Endothelial cell of umbilical vein (primary cell): ENCODE measurements at regions not wholly inside any gene's neighbourhood (a gene's known extent, or its start where the extent isn't known, plus 50 kb on each side); places are given as distances from the start of the nearest gene placed in this dataset.

Experiments
- BruUV-seq: library from RNA; stranded (reverse); fragments of 400-500 nt; replicated peaks from 2 replicates; lab custom pipeline; 2021; lab: Mats Ljungman, UMichigan
- CTCF ChIA-PET: fragments of 300-600, 350-600 bp; sonication (Branson Sonifier 250); formaldehyde crosslinking; loops from one replicate; lab custom pipeline; 2021; ENCODE audit warnings: antibody characterized with exemption, inconsistent platforms; lab: Charles Lee
- POLR2A ChIA-PET: fragments of 300-600, 350-600 bp; sonication (Branson Sonifier 250); formaldehyde crosslinking; loops from one replicate; lab custom pipeline; 2021; ENCODE audit warnings: antibody characterized with exemption, inconsistent platforms; lab: Charles Lee
- DNase-seq: peaks from one replicate; pipeline ENCODE4 v3.0.0-alpha.2; 2011; ENCODE audit warnings: low read depth, low spot score
- FAIRE-seq: peaks from 2 replicates; lab custom pipeline; 2011; peaks lifted over from hg19 to GRCh38; lab: Jason Lieb, UNC
- H2AFZ ChIP-seq: 2 replicates; pipeline ENCODE4 v1.6.0; 2012; ENCODE audit warnings: low read depth, low read length, control low read depth, inconsistent platforms
- H3K27ac ChIP-seq: 2 replicates; pipeline ENCODE4 v1.5.1; 2011; ENCODE audit warnings: low read depth, mild to moderate bottlenecking, control low read depth, low read length, moderate library complexity; ENCODE audit not compliant: insufficient read depth
- H3K27me3 ChIP-seq, 2 experiments: 2 replicates each; pipeline versions ENCODE4 v1.6.0 to v1.6.1; 2011; ENCODE audit warnings: low read length in 2 of 2, mixed read lengths in 1 of 2; ENCODE audit not compliant: control insufficient read depth in 2 of 2, insufficient read depth in 2 of 2
- H3K36me3 ChIP-seq, 2 experiments: 2 replicates in 1 of 2; 3 replicates in 1 of 2; pipeline ENCODE4 v1.5.1; 2011; ENCODE audit warnings: low read length in 2 of 2, mild to moderate bottlenecking in 1 of 2, moderate library complexity in 1 of 2; ENCODE audit not compliant: control insufficient read depth in 2 of 2, insufficient read depth in 2 of 2; ENCODE audit errors: extremely low read depth in 1 of 2
- H3K4me1 ChIP-seq: 3 replicates; pipeline ENCODE4 v1.5.1; 2011; ENCODE audit warnings: mild to moderate bottlenecking, low read length; ENCODE audit not compliant: control insufficient read depth, insufficient read depth; ENCODE audit errors: extremely low read depth
- H3K4me2 ChIP-seq: 2 replicates; pipeline ENCODE4 v1.6.1; 2011; ENCODE audit warnings: low read length, control low read depth, mixed read lengths; ENCODE audit not compliant: insufficient read depth
- H3K4me3 ChIP-seq, 3 experiments: fragments of 200-600 bp in 1 of 3; sonication (generic), shearing (Covaris generic) in 1 of 3; replicated peaks in 1 of 3; 2 replicates each; pipeline ENCODE4 v1.5.1; 2011 to 2016; ENCODE audit warnings: control low read depth in 3 of 3, low read length in 3 of 3, mild to moderate bottlenecking in 2 of 3, inconsistent platforms in 1 of 3, low read depth in 1 of 3, moderate library complexity in 1 of 3; ENCODE audit not compliant: insufficient read depth in 1 of 3
- H3K79me2 ChIP-seq: 2 replicates; pipeline ENCODE4 v1.6.0; 2012; ENCODE audit warnings: low read length, inconsistent platforms; ENCODE audit not compliant: control insufficient read depth, insufficient read depth
- H3K9ac ChIP-seq: replicated peaks from 2 replicates; pipeline ENCODE3; 2011; ENCODE audit warnings: low read length, control low read depth; ENCODE audit not compliant: insufficient read depth; ENCODE audit errors: extremely low read depth
- H3K9me1 ChIP-seq: replicated peaks from 3 replicates; pipeline ENCODE4 v1.6.0; 2011; ENCODE audit warnings: mild to moderate bottlenecking, low read length; ENCODE audit not compliant: control insufficient read depth, insufficient read depth; ENCODE audit errors: extremely low read depth
- H3K9me3 ChIP-seq: replicated peaks from 2 replicates; pipeline ENCODE4 v1.5.1; 2012; ENCODE audit warnings: low read length, inconsistent platforms; ENCODE audit not compliant: control insufficient read depth, insufficient read depth
- H4K20me1 ChIP-seq: replicated peaks from 2 replicates; pipeline ENCODE3; 2011; ENCODE audit warnings: mild to moderate bottlenecking, low read length; ENCODE audit not compliant: control insufficient read depth, insufficient read depth; ENCODE audit errors: extremely low read depth
- EZH2 ChIP-seq: IDR thresholded peaks from 2 replicates; pipeline ENCODE4 v1.6.1; 2012; ENCODE audit warnings: borderline replicate concordance, low read depth, mild to moderate bottlenecking, moderate library complexity, low read length, inconsistent platforms; ENCODE audit not compliant: severe bottlenecking
- FOS ChIP-seq: IDR thresholded peaks from 2 replicates; pipeline ENCODE4 v1.6.1; 2011; ENCODE audit warnings: mild to moderate bottlenecking, low read length, moderate library complexity, borderline replicate concordance; ENCODE audit not compliant: insufficient read depth
- GATA2 ChIP-seq: IDR thresholded peaks from 2 replicates; pipeline ENCODE4 v1.7.0; 2011; ENCODE audit warnings: low read depth, mild to moderate bottlenecking, moderate library complexity, mixed read lengths, low read length; ENCODE audit not compliant: insufficient read length, insufficient read depth
- JUN ChIP-seq: IDR thresholded peaks from 2 replicates; pipeline ENCODE4 v1.6.1; 2011; ENCODE audit warnings: borderline replicate concordance, low read depth; ENCODE audit not compliant: insufficient read length, insufficient read depth
- MAX ChIP-seq: IDR thresholded peaks from 2 replicates; pipeline ENCODE4 v1.6.1; 2011; ENCODE audit not compliant: insufficient read depth, insufficient read length
- MYC ChIP-seq: IDR thresholded peaks from one replicate; pipeline ENCODE4 v1.6.1; 2011; ENCODE audit warnings: mild to moderate bottlenecking, low read depth, low read length
- POLR2A ChIP-seq: IDR thresholded peaks from 2 replicates; pipeline ENCODE4 v1.6.1; 2012; ENCODE audit warnings: low read depth, mild to moderate bottlenecking, control low read depth, low read length
- POLR2AphosphoS5 ChIP-seq: IDR thresholded peaks from 2 replicates; pipeline ENCODE4 v1.6.1; 2012; ENCODE audit warnings: low read depth, mild to moderate bottlenecking, control low read depth, low read length, moderate library complexity; ENCODE audit not compliant: insufficient read depth
- dilution Hi-C: fragments of 300-500 bp; cut with MboI; formaldehyde crosslinking; loops from one replicate; pipeline ENCODE4 v1.15.0; 2019; ENCODE audit warnings: low sequenced_read_pairs; ENCODE audit not compliant: extremely low pct_ligation_motif_present
- intact Hi-C: fragments of 100-400 bp; cut with micrococcal nuclease; formaldehyde crosslinking; loops from one replicate; pipeline ENCODE4 v1.10.0; 2022
- TF ChIP-seq, protein P1 (sequence below), 2 donors: IDR thresholded peaks; 1 replicate in 1 of 2; 2 replicates in 1 of 2; pipeline ENCODE4 v1.5.1; 2011; ENCODE audit warnings: low read length in 2 of 2, mild to moderate bottlenecking in 2 of 2, moderate library complexity in 2 of 2, control low read depth in 1 of 2, inconsistent platforms in 1 of 2, low read depth in 1 of 2; ENCODE audit not compliant: insufficient read depth in 1 of 2; ENCODE audit errors: extremely low read depth in 1 of 2

GRCh38 chr10:130463104-130463875 is 327.1 kb downstream of the GLRX3 start:
- CTCF ChIA-PET: no interaction called here
- no peak overlapping the region for H3K4me3 ChIP-seq
- no peak overlapping the region for H3K27ac ChIP-seq
- POLR2A ChIA-PET: no interaction called here
- H3K79me2 ChIP-seq: no peaks in the 10 kb centered on the region
- no peaks in the 10 kb centered on the region for H3K27me3 ChIP-seq
- no peaks in the 10 kb centered on the region for H3K36me3 ChIP-seq
- no peak for TF ChIP-seq POLR2A
- no peak for TF ChIP-seq POLR2AphosphoS5
- FAIRE-seq: no peak
- DNase-seq: no peak
- intact Hi-C loops: no loop called here
- H2AFZ ChIP-seq: no peak overlapping the region
- H3K4me2 ChIP-seq: no peak overlapping the region
- BruUV-seq: no TSS peak
- H3K9ac ChIP-seq: no peak overlapping the region
- dilution Hi-C loops: no loop called here
- H4K20me1 ChIP-seq: no peaks in the 10 kb centered on the region
- H3K9me3 ChIP-seq: peaks cover 3% of the 10 kb centered on the region
- no peaks in the 10 kb centered on the region for H3K9me1 ChIP-seq
- H3K4me1 ChIP-seq: no peaks in the 10 kb centered on the region

DNA sequence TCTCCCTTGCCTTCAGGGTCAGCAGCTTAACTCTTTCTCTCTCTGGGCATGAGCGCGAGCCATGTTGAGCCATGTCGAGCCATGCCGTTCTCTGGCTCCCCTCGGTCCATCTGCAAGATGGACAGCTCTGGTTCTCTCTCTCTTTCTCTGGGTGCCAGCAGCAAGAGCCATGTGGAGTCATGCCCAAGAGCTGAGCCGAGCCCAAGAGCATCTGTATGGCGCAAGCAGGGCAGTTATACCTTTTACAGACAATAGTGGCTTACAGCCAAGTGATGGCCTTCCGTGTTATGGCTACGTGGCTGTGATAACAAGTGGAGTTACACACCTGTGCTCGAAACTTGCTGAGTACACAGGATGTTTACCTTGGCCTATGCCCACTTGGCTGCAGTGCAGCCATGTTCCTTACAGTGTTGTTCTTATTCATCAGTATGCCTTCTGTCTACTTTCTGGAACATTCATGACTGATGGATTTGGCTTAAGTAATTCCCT is 327.7 kb downstream of the GLRX3 start:
- intact Hi-C loops: no loop called here
- no peaks in the 10 kb centered on the region for H4K20me1 ChIP-seq
- H3K79me2 ChIP-seq: no peaks in the 10 kb centered on the region
- ChIA-PET POLR2A (no interaction called here), CTCF (no interaction called here)
- no peak overlapping the region for H3K9ac ChIP-seq
- no peaks in the 10 kb centered on the region for H3K9me1 ChIP-seq
- no peaks in the 10 kb centered on the region for H3K27me3 ChIP-seq
- no peaks in the 10 kb centered on the region for H3K4me1 ChIP-seq
- DNase-seq (no peak), FAIRE-seq (no peak)
- H3K36me3 ChIP-seq: no peaks in the 10 kb centered on the region
- no TSS peak for BruUV-seq
- no peak overlapping the region for H2AFZ ChIP-seq
- H3K27ac ChIP-seq: no peak overlapping the region
- dilution Hi-C loops: no loop called here
- H3K9me3 ChIP-seq: peaks cover 3% of the 10 kb centered on the region
- H3K4me3 ChIP-seq: no peak overlapping the region
- no peak overlapping the region for H3K4me2 ChIP-seq
- TF ChIP-seq POLR2AphosphoS5: no peak
- no peak for TF ChIP-seq JUN
- no peak for TF ChIP-seq POLR2A
- TF ChIP-seq MYC: no peak
- no peak for TF ChIP-seq EZH2
- no peak for TF ChIP-seq MAX
- no peak for TF ChIP-seq GATA2
- TF ChIP-seq FOS: no peak
- TF ChIP-seq, protein P1, sequence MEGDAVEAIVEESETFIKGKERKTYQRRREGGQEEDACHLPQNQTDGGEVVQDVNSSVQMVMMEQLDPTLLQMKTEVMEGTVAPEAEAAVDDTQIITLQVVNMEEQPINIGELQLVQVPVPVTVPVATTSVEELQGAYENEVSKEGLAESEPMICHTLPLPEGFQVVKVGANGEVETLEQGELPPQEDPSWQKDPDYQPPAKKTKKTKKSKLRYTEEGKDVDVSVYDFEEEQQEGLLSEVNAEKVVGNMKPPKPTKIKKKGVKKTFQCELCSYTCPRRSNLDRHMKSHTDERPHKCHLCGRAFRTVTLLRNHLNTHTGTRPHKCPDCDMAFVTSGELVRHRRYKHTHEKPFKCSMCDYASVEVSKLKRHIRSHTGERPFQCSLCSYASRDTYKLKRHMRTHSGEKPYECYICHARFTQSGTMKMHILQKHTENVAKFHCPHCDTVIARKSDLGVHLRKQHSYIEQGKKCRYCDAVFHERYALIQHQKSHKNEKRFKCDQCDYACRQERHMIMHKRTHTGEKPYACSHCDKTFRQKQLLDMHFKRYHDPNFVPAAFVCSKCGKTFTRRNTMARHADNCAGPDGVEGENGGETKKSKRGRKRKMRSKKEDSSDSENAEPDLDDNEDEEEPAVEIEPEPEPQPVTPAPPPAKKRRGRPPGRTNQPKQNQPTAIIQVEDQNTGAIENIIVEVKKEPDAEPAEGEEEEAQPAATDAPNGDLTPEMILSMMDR (IDR thresholded peaks at IDR 0.05; ENCODE audit: extremely low read depth in 1 of 2, insufficient read depth in 1 of 2, low read depth in 1 of 2, low read length in 2 of 2): no peak
